MM.1S (cell line): ENCODE measurements at regions not wholly inside any gene's neighbourhood (a gene's known extent, or its start where the extent isn't known, plus 50 kb on each side); places are given as distances from the start of the nearest gene placed in this dataset.

ENCODE experiments used
- EZH2 ChIP-seq: fragments of 300-600 bp; sonication (generic); optimal IDR thresholded peaks from 2 replicates; pipeline ENCODE3; 2017; ENCODE audit warnings: low read depth, mild to moderate bottlenecking, antibody characterized with exemption, low read length, mixed read lengths
- TF ChIP-seq, protein P1 (sequence below): fragments of 300-600 bp; sonication (generic); IDR thresholded peaks from 2 replicates; pipeline ENCODE4 v1.5.1; 2016; ENCODE audit warnings: antibody characterized with exemption, low read length, mixed read lengths

DNA sequence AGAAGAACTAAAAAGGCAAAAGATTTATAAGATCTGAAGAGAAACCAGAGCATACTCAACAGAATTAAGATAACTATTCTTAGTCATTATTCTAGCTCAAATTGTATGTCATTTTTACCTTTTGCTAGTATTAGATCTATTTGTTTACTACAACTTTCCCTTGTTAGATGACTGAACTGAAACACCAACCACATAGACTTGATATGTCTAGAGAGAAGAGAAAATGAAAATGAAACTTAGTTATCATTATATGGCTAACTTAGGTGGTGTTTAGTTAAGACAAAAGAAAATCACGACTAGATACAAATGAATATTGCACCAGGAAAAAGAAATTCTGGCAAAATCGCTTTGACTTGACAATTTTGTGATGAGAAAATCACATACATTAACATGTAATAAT, 690.8 kb downstream of the PCDH18 start:
- no peak for TF ChIP-seq EZH2
- TF ChIP-seq, protein P1, sequence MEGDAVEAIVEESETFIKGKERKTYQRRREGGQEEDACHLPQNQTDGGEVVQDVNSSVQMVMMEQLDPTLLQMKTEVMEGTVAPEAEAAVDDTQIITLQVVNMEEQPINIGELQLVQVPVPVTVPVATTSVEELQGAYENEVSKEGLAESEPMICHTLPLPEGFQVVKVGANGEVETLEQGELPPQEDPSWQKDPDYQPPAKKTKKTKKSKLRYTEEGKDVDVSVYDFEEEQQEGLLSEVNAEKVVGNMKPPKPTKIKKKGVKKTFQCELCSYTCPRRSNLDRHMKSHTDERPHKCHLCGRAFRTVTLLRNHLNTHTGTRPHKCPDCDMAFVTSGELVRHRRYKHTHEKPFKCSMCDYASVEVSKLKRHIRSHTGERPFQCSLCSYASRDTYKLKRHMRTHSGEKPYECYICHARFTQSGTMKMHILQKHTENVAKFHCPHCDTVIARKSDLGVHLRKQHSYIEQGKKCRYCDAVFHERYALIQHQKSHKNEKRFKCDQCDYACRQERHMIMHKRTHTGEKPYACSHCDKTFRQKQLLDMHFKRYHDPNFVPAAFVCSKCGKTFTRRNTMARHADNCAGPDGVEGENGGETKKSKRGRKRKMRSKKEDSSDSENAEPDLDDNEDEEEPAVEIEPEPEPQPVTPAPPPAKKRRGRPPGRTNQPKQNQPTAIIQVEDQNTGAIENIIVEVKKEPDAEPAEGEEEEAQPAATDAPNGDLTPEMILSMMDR, result no peak
